MCF 10A (cell line): ENCODE measurements at regions not wholly inside any gene's neighbourhood (a gene's known extent, or its start where the extent isn't known, plus 50 kb on each side); places are given as distances from the start of the nearest gene placed in this dataset.
"Not testable (repeated sequence)": the region's sequence is repeated elsewhere in the genome, so short reads cannot be mapped to it uniquely, and the experiment has no call there.

ENCODE experiments used
- BruUV-seq: library from RNA; stranded (reverse); fragments of 400-500 nt; replicated peaks from 2 replicates; lab custom pipeline; 2021; lab: Mats Ljungman, UMichigan
- CTCF ChIA-PET: fragments of 300-600 bp; sonication (Branson Sonifier 250); formaldehyde crosslinking; extraction: SDS; loops from one replicate; lab custom pipeline; 2021; ENCODE audit warnings: antibody characterized with exemption, inconsistent platforms; lab: Yijun Ruan, JAX
- POLR2A ChIA-PET: fragments of 300-600, 350-650 bp; sonication (Branson Sonifier 250); formaldehyde crosslinking; extraction: SDS; loops from one replicate; lab custom pipeline; 2020; ENCODE audit warnings: antibody characterized with exemption, inconsistent platforms; lab: Yijun Ruan, JAX
- DNase-seq: peaks from one replicate; pipeline ENCODE4 v3.0.0-alpha.2; 2018; ENCODE audit not compliant: unreplicated experiment
- H3K27ac Mint-ChIP-seq: one replicate; pipeline ENCODE4 v1.8.0; 2022; ENCODE audit warnings: mild to moderate bottlenecking, low read depth, mixed read lengths; ENCODE audit not compliant: unreplicated experiment
- H3K27me3 Mint-ChIP-seq: one replicate; pipeline ENCODE4 v1.8.0; 2022; ENCODE audit warnings: mixed read lengths; ENCODE audit not compliant: insufficient read depth, unreplicated experiment
- H3K36me3 Mint-ChIP-seq: one replicate; pipeline ENCODE4 v1.8.0; 2022; ENCODE audit warnings: mild to moderate bottlenecking, moderate library complexity, mixed read lengths; ENCODE audit not compliant: insufficient read depth, unreplicated experiment
- H3K4me1 Mint-ChIP-seq: one replicate; pipeline ENCODE4 v1.8.0; 2022; ENCODE audit warnings: mixed read lengths; ENCODE audit not compliant: insufficient read depth, unreplicated experiment
- H3K4me3 Mint-ChIP-seq: one replicate; pipeline ENCODE4 v1.8.0; 2022; ENCODE audit warnings: mild to moderate bottlenecking, moderate library complexity, mixed read lengths; ENCODE audit not compliant: unreplicated experiment
- H3K9me3 Mint-ChIP-seq: one replicate; pipeline ENCODE4 v1.8.0; 2022; ENCODE audit warnings: mixed read lengths; ENCODE audit not compliant: unreplicated experiment
- CTCF ChIP-seq: fragments of 200-600 bp; IDR thresholded peaks from one replicate; pipeline ENCODE4 v1.8.0; 2022; ENCODE audit warnings: antibody characterized with exemption, mild to moderate bottlenecking; ENCODE audit not compliant: unreplicated experiment
- intact Hi-C: fragments of 100-400 bp; cut with micrococcal nuclease; formaldehyde crosslinking; loops from 2 replicates; pipeline ENCODE4 v1.14.1; 2022

- Mint-ChIP-seq H3K27me3 (no peaks in the 10 kb centered on the region), H3K27ac (peak overlapping the region; percentile 35), H3K4me3 (no peak overlapping the region), H3K9me3 (peaks cover 3% of the 10 kb centered on the region), H3K36me3 (peaks cover 18% of the 10 kb centered on the region), H3K4me1 (no peaks in the 10 kb centered on the region)
- DNase-seq: no peak
- intact Hi-C loops: no loop called here
- TF ChIP-seq CTCF: no peak
- no TSS peak for BruUV-seq
- POLR2A ChIA-PET: no interaction called here
- CTCF ChIA-PET: no interaction called here
These were observed 356.0 kb upstream of the JARID2 start for GRCh38 chr6:14889611-14890593.

GRCh38 chr6:14891820-14892375, 354.0 kb upstream of the JARID2 start:
- H3K9me3 Mint-ChIP-seq, DNase-seq, CTCF ChIA-PET, intact Hi-C loops, BruUV-seq, H3K27me3 Mint-ChIP-seq, H3K27ac Mint-ChIP-seq, H3K4me3 Mint-ChIP-seq, H3K4me1 Mint-ChIP-seq, POLR2A ChIA-PET: not testable (repeated sequence)
- peaks cover 12% of the 10 kb centered on the region for H3K36me3 Mint-ChIP-seq

GRCh38 chr6:14894105-14894504, 351.8 kb upstream of the JARID2 start:
- H3K27ac Mint-ChIP-seq: no peak overlapping the region
- CTCF ChIA-PET: no interaction called here
- no TSS peak for BruUV-seq

GRCh38 chr6:14896475-14896874, 349.4 kb upstream of the JARID2 start:
- ChIA-PET POLR2A (interaction anchor here (1.0 kb wide), 1 partner anchor 182 kb away, joined by 4 read pairs; no protein-coding TSS in a partner anchor), CTCF (interaction anchor here (0.7 to 1.1 kb wide), 2 partner anchors 9 to 11 kb away, joined by 3 to 4 read pairs; no protein-coding TSS in a partner anchor)
- no TSS peak for BruUV-seq
- H3K36me3 Mint-ChIP-seq: peaks cover 7% of the 10 kb centered on the region
- no peaks in the 10 kb centered on the region for H3K4me1 Mint-ChIP-seq
- no peak for DNase-seq
- H3K4me3 Mint-ChIP-seq: no peak overlapping the region
- H3K27ac Mint-ChIP-seq: no peak overlapping the region
- peaks cover 7% of the 10 kb centered on the region for H3K9me3 Mint-ChIP-seq
- TF ChIP-seq CTCF: no peak
- intact Hi-C loops: no loop called here
- no peaks in the 10 kb centered on the region for H3K27me3 Mint-ChIP-seq

More at GRCh38 chr6:14894105-14894504, 351.8 kb upstream of the JARID2 start:
- POLR2A ChIA-PET: interaction anchor here (0.6 to 0.7 kb wide), 2 partner anchors 10 to 13 kb away, joined by 3 read pairs; no protein-coding TSS in a partner anchor
- intact Hi-C loops: no loop called here
- Mint-ChIP-seq H3K9me3 (peaks cover 7% of the 10 kb centered on the region), H3K4me1 (no peaks in the 10 kb centered on the region), H3K4me3 (no peak overlapping the region), H3K27me3 (no peaks in the 10 kb centered on the region), H3K36me3 (peaks cover 12% of the 10 kb centered on the region)
- TF ChIP-seq CTCF: no peak
- DNase-seq: no peak
